Activated CD8-positive, alpha-beta memory T cell treated with anti-CD3 and anti-CD28 coated beads for 24 hours (primary cell): ENCODE measurements at regions not wholly inside any gene's neighbourhood (a gene's known extent, or its start where the extent isn't known, plus 50 kb on each side); places are given as distances from the start of the nearest gene placed in this dataset.

Source experiments
- DNase-seq: peaks from one replicate; pipeline ENCODE4 v3.0.0-alpha.2; 2020

- no peak for DNase-seq
These were observed 80.9 kb downstream of the CLDN34 start for GRCh38 chrX:10048076-10048475.

DNA sequence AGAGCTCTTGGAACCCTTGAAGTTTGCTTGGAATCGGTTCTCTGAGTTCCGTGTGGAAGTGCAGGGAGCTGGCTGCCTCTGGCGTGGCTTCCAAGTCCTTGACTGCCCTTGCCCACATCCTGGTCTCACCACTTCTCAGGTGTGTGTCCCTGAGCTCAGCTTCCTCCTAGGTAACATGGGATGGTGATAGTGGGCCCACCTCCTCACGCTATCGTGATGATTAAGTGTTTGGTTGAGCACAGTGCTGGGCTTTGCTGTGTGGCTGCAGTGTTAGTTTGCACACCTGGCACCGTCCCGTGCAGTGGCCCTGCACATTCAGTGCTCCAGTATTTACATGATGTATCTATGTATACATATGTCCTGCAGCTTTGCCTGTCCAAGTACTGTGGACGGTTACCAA is 81.5 kb downstream of the CLDN34 start:
- no peak for DNase-seq

DNA sequence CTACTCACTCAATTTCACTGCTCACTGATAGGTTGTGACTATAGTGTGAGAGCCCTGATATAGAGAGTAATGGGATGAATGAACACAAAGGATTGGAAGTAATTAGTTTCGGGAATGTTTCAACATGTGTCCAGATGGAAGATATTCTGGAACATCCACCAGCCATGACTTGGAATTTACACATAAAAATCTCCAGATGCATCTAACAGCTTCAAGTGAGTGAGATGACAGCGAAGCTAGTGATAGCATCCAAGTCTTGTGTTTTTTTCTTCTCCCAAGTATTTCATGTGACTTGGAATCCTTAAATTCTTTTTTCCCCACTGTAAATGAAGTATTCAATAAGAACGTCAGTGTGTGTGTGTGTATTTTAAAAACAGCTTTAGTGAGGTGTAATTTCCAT is 82.1 kb downstream of the CLDN34 start:
- DNase-seq: no peak

DNA sequence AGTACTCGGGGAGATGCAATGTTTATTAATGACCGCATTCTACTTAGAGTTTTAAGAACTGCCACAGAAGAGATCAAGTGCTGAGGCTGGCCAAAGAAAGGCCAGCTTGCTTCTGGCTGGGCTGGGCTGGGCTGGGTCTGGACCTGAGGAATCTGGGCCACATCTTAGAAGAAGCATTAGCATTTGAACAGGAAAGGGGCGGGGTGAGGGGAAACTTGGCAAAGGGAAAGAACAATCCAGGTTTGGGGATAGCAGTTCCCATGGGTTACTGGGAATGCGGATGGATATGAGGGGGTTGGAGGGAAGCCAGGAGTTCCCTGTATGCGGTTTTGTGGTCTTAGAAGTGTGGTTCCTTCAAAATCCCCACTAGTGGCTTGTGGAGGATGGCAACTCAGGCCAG is 83.3 kb downstream of the CLDN34 start:
- DNase-seq: no peak

- no peak for DNase-seq
These were observed 84.8 kb downstream of the CLDN34 start for GRCh38 chrX:10051866-10052480.

GRCh38 chrX:10052906-10053625 is 85.9 kb downstream of the CLDN34 start:
- DNase-seq: peak; percentile 30

DNA sequence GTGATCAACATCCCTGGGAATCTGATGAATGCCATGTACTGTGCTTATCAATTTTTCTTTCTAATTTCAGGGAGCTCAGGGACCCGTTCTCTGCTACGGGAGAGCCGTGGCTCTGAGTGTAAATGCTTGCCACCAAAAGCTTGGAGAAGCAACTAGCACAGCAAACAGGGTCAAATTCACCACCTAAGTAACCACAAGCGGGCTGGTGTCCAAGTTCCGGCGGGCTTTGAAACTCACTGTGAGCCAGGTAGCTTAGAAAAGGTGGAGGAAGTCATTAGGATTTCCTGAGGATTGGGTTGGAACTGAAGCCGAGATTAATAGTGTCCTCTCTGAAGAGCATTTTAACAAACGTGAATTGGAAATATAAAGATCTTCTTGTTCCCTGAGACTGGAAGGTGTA is 87.2 kb downstream of the CLDN34 start:
- no peak for DNase-seq

DNA sequence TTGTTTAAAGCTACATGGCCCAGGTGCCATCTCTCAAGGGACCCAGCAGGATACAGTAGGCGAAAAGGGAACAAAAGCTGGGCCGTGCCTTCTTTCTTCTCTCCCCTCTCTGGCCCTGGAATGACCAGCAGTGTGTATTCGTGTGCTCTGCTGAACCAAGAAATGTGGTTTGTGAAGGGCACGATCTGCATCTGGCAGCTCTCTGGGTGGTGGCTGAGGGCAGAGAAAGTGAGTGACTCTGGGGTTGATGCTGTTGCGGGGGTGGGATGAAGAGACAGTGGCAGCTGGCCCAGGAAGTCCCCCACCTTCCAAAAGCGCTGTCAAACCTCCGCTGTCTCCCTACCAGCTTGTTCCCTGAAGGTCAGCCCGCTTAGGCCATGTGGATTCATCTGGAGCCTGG is 88.3 kb downstream of the CLDN34 start:
- DNase-seq: no peak

- no peak for DNase-seq
These were observed 94.4 kb upstream of the CLCN4 start for GRCh38 chrX:10062352-10062751.

DNA sequence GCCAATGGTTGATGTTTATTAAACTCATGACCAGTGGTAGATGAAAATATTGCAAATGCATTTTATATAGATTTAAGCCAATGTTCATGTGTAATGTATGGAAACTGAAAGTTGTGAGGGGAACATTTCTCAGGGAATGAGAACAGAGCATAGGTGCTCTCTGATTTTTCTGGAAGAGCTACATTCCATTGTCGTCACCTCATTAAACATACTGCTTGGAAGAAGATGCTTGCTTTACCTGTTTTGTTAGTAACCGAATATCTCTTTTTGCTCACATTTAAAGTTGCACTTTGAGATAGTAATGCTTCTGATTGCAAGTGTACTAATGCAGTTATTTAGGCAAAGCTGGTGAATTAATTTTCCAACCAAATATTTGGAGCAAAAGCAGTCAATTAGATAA is 93.8 kb upstream of the CLCN4 start:
- no peak for DNase-seq

GRCh38 chrX:10064736-10065135 is 92.0 kb upstream of the CLCN4 start:
- DNase-seq: peak; percentile 19

DNA sequence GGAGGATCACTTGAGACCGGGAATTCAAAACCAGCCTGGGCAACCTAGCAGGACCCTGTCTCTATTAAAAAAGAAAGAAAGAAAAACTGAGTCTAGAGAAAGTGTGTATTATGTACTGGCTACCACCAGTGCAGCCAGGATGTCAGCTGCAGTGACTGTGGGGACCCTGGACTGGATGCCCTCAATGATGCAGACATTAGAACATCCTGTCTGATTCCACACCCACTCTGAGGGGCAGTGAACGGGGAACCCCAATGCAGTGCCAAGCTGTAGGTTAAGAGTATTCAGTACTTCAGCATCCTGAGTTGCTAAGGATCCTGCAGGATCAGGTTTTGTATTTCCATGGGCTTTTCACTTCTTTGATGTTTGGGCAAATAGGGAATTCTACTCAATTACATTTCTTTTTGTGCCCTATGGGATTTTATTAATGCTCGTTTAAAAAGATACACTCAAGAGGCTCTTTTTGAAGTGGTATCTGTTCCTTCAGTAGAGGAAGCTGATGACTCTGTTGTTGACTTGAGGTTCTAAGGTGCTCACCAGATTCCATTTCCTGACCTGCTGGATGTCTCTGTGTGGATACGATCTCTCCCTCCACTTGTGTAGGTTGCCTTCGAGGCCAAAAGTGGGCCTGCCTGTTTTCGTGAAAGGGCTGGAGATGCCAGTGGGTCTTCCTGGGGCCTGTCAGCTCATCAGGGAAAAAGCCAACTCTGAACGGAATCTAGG is 85.9 kb upstream of the CLCN4 start:
- peak; percentile 17 for DNase-seq

- peak; percentile 32 for DNase-seq
These were observed 85.2 kb upstream of the CLCN4 start for GRCh38 chrX:10071451-10072144.

DNA sequence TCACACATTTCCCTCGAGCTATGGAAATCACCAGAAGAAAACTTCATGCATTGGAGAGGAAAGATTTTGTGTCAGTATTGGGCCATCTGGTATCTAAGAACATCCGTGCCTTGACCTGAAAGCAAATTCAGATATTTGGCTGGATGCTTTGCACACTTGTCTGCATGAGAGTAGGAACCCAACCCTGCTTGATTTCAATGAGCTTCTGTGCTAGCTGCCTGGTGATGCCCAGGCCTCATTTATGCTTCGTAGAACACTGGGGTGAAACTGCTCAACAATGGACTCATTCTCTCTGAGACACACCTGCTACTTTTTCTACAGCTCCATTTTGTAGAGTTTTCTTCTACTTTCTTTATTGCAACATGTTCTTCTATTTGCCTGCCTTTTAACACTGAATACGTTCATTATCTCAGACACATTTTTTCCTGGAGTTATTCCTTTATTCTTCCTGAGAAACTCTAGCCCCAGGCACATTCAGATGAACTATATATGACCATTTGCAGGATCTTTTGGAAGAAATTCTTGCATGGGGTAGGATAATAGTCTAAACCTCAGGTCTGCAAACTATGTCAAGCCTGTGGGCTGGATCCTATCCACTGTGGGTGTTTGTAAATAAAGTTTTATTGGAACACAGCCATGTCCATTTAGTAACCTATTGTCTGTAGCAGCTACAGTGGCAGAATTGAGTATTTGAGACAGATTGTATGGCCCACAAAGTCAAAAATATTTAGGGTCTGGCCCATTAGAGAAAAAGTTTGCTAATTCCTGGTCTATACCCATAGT is 83.8 kb upstream of the CLCN4 start:
- no peak for DNase-seq

GRCh38 chrX:10073671-10074070 is 83.1 kb upstream of the CLCN4 start:
- DNase-seq: no peak

DNA sequence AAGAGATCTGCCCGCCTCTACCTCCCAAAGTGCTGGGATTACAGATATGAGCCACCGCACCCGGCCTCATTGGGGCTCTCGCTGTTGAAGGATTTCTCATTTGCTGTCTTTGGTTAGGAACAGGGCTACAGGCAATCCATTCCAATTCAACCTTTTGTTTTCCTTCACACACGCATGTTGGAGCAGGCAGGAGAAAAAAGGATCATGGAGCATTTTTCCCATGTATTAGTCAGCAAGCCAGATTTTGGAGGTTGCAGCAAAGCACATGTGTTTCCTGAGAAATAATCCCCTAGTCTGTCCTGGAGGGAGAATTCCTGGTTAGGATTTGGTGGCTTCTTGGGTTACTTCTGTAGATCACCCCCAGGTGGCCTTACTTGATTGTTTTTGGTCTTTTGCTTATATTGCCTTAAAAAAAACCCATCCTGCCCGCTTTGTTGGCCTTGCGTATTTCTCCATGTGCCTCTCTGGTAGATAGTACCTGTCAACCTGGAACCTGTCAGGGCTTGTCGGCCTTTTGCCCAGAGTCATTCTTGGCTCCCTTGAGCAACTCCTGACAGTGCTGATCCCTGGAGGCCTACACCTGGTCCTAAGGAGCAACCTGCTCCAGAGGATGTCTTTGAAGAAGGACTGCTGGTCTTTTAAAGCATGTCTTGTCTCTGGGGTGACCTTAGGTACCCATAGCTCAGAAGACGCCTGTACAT is 82.4 kb upstream of the CLCN4 start:
- DNase-seq: peak; percentile 28

DNA sequence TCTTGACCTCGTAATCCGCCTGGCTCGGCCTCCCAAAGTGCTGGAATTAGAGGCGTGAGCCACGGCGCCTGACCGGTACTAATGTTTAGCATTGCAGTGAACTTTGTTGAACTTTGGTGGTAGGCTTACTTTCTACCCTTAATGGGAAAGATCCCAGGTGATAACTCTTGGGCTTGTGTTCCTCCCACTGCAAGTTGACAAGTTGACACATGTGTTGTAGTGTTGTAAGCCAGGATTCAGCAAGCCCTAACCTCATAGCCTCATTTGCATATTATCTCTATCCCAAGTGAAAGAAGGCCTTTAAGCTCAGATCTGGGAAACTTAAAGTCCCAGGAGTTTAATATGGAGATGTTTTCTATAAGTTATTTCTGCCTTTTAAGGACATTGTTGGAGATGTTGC is 80.0 kb upstream of the CLCN4 start:
- peak; percentile 19 for DNase-seq

DNA sequence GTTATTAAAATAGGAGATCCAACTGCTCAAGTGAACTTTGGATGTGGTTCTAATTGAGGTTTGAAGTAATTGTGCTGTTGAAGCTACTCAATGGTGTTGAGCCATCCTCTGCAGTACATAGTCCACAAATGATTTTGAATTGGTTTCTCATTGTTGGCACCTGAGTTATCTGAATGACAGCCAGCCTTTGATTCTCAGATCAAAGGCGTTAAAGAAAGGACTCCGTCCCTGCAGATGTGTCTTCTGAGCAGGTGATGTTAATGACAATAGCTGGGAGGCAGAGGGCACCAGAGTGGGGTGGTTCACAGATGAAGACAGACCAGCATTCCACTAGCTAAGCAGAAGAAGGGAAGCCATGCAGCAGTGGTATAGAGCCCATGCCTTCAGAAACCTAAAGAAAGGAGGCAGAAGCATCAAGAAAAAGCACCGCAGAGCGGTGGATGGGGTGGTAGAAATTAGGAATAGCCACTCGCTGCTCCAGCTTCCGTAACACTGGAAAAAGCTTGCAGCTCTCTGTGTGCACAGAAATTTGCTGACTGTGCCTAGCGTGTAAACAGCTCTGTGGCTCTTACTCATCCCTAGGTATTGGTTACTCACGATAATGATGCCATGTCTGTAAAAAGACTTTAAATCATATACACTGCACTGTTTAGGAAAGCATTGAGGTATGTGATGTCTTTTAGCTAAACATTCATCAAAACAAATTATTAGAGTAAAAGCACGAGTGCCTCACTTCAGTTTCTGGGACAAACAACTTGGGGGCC is 79.2 kb upstream of the CLCN4 start:
- peak; percentile 41 for DNase-seq

DNA sequence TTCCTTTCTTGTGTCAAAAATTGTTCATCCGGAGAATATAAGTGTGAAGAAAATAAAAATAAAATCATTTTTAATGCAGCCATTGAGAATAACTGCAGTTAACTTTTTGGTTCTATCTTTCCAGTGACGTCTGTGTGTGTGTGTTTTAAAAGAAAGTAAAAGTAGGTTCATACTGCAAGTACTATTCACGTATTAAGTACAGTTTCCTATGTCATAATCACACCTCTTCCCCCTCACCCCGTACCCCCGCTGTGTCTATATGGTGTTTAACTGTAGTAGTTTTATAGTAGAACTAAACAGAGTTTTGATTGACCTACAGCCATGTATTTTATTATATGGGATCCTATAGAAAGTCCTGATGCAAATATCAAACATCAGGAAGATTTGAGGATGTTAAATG is 78.5 kb upstream of the CLCN4 start:
- no peak for DNase-seq

DNA sequence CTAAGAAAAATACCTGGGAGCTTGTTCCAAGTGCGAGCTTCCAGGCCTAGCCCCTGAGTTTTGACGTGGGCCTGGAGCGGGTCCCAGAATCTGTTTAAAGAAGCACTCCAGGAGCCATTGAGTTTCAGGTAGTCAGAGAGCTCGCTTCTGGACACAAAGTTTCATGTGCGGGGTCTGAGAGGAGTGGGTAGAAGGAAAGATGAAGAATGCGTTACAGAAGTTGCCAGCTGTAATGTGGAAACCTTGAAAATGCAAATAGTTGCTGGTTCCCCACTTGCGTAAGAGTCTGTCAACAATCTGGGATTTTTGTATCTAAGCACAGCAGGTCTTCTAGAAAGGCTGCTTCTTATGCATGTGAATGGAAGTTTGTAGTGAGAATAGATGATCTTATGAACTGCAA is 77.5 kb upstream of the CLCN4 start:
- no peak for DNase-seq

- DNase-seq: no peak
These were observed 73.0 kb upstream of the CLCN4 start for GRCh38 chrX:10083809-10084208.
